GM12878 (cell line): ENCODE measurements at regions not wholly inside any gene's neighbourhood (a gene's known extent, or its start where the extent isn't known, plus 50 kb on each side); places are given as distances from the start of the nearest gene placed in this dataset.

Experiments
- EGR1 ChIP-seq, 2 experiments: IDR thresholded peaks; 1 replicate in 1 of 2; 2 replicates in 1 of 2; pipeline ENCODE4 v1.6.1; 2011 to 2012; ENCODE audit warnings: low read depth in 2 of 2, low read length in 2 of 2, borderline replicate concordance in 1 of 2, mild to moderate bottlenecking in 1 of 2, moderate library complexity in 1 of 2
- FOXM1 ChIP-seq: IDR thresholded peaks from 2 replicates; pipeline ENCODE4 v1.6.1; 2012; ENCODE audit warnings: low read depth, mild to moderate bottlenecking, inconsistent platforms, low read length, moderate library complexity
- GABPA ChIP-seq: IDR thresholded peaks from 2 replicates; pipeline ENCODE4 v1.6.1; 2014; ENCODE audit warnings: antibody characterized with exemption, low read depth, mild to moderate bottlenecking, inconsistent platforms
- HDAC2 ChIP-seq: fragments of 200-600 bp; sonication (generic); IDR thresholded peaks from 2 replicates; pipeline ENCODE4 v1.6.1; 2017
- HDAC6 ChIP-seq: fragments of 200-600 bp; sonication (generic); IDR thresholded peaks from one replicate; pipeline ENCODE4 v1.8.0; 2017; ENCODE audit warnings: antibody characterized with exemption; ENCODE audit not compliant: unreplicated experiment
- HDGF ChIP-seq: fragments of 450-650 bp; IDR thresholded peaks from 2 replicates; pipeline ENCODE4 v1.6.1; 2016; ENCODE audit warnings: antibody characterized with exemption
- IKZF2 ChIP-seq, 2 experiments: fragments of 450-650 bp; IDR thresholded peaks; 2 replicates each; pipeline ENCODE4 v1.6.1; 2017; ENCODE audit warnings: mild to moderate bottlenecking in 2 of 2, moderate library complexity in 2 of 2
- LARP7 ChIP-seq: fragments of 450-650 bp; IDR thresholded peaks from 2 replicates; pipeline ENCODE4 v1.6.1; 2017; ENCODE audit warnings: mild to moderate bottlenecking
- MXI1 ChIP-seq: fragments of 150-350 bp; IDR thresholded peaks from 2 replicates; pipeline ENCODE4 v1.6.1; 2011; ENCODE audit warnings: low read depth, mild to moderate bottlenecking, inconsistent platforms, low read length, improper control_type of control experiment
- POLR2A ChIP-seq: IDR thresholded peaks from 2 replicates; pipeline ENCODE4 v1.6.1; 2011; ENCODE audit warnings: low read depth, mild to moderate bottlenecking, low read length
- SUPT20H ChIP-seq: IDR thresholded peaks from 2 replicates; pipeline ENCODE4 v1.6.1; 2011; ENCODE audit warnings: low read depth, mild to moderate bottlenecking, low read length, moderate library complexity, borderline replicate concordance; ENCODE audit not compliant: control insufficient read depth
- ZNF207 ChIP-seq: fragments of 450-650 bp; IDR thresholded peaks from 2 replicates; pipeline ENCODE4 v1.6.1; 2014; ENCODE audit warnings: antibody characterized with exemption, mild to moderate bottlenecking, borderline replicate concordance
- ZNF217 ChIP-seq: fragments of 450-650 bp; IDR thresholded peaks from 2 replicates; pipeline ENCODE4 v1.6.1; 2017; ENCODE audit warnings: antibody characterized with exemption, mild to moderate bottlenecking
- TF ChIP-seq, protein P1 (sequence below): fragments of 450-650 bp; IDR thresholded peaks from 2 replicates; pipeline ENCODE4 v1.6.1; 2017; ENCODE audit warnings: mild to moderate bottlenecking, moderate library complexity
- TF ChIP-seq, protein P2 (sequence below): fragments of 450-650 bp; formaldehyde crosslinking; IDR thresholded peaks from 2 replicates; pipeline ENCODE4 v1.5.0; 2022; ENCODE audit warnings: mild to moderate bottlenecking, missing genetic modification characterization
- TF ChIP-seq, protein P3 (sequence below): fragments of 450-650 bp; conservative IDR thresholded peaks from 2 replicates; pipeline ENCODE4 v1.6.1; 2017; ENCODE audit warnings: mild to moderate bottlenecking, moderate library complexity
- TF ChIP-seq, protein P4 (sequence below): fragments of 450-650 bp; IDR thresholded peaks from 2 replicates; pipeline ENCODE4 v1.6.1; 2016; ENCODE audit warnings: mild to moderate bottlenecking, moderate library complexity, borderline replicate concordance

DNA sequence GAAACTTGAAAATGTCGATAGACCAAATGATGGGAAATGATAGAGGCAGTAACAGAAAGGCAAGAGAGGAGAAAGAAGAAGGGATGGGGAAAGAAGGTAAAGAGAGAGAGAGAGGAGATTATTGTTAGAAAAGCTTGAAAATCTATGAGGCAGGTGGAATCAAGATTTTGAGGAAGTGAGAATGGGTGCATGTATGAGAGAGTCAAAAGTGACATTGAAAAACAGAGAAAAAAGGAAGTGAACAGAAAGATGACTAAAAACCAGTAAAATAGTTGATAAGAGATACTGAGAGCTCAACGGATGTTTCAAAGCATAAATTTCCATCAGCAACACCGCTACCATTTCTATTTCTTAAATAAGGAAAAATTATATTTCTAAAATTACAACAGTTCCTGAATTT lies 327.4 kb upstream of the CWC22 start (continued):
- TF ChIP-seq, protein P1, sequence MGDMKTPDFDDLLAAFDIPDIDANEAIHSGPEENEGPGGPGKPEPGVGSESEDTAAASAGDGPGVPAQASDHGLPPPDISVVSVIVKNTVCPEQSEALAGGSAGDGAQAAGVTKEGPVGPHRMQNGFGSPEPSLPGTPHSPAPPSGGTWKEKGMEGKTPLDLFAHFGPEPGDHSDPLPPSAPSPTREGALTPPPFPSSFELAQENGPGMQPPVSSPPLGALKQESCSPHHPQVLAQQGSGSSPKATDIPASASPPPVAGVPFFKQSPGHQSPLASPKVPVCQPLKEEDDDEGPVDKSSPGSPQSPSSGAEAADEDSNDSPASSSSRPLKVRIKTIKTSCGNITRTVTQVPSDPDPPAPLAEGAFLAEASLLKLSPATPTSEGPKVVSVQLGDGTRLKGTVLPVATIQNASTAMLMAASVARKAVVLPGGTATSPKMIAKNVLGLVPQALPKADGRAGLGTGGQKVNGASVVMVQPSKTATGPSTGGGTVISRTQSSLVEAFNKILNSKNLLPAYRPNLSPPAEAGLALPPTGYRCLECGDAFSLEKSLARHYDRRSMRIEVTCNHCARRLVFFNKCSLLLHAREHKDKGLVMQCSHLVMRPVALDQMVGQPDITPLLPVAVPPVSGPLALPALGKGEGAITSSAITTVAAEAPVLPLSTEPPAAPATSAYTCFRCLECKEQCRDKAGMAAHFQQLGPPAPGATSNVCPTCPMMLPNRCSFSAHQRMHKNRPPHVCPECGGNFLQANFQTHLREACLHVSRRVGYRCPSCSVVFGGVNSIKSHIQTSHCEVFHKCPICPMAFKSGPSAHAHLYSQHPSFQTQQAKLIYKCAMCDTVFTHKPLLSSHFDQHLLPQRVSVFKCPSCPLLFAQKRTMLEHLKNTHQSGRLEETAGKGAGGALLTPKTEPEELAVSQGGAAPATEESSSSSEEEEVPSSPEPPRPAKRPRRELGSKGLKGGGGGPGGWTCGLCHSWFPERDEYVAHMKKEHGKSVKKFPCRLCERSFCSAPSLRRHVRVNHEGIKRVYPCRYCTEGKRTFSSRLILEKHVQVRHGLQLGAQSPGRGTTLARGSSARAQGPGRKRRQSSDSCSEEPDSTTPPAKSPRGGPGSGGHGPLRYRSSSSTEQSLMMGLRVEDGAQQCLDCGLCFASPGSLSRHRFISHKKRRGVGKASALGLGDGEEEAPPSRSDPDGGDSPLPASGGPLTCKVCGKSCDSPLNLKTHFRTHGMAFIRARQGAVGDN = no peak
- TF ChIP-seq POLR2A (no peak), GABPA (peak; percentile 53; the same call in 1 of the 2 replicates), IKZF2 (IDR thresholded peaks at IDR 0.05) (peak; percentile 91 to 95), FOXM1 (peak; percentile 90), ZNF217 (peak; percentile 98), HDAC2 (no peak), SUPT20H (no peak), ZNF207 (no peak), HDGF (peak; percentile 60; the same call in 1 of the 2 replicates), LARP7 (no peak), MXI1 (no peak), EGR1 (IDR thresholded peaks at IDR 0.05; ENCODE audit: borderline replicate concordance in 1 of 2, low read depth in 2 of 2, low read length in 2 of 2) (no peak), HDAC6 (no peak)
- TF ChIP-seq, protein P2, sequence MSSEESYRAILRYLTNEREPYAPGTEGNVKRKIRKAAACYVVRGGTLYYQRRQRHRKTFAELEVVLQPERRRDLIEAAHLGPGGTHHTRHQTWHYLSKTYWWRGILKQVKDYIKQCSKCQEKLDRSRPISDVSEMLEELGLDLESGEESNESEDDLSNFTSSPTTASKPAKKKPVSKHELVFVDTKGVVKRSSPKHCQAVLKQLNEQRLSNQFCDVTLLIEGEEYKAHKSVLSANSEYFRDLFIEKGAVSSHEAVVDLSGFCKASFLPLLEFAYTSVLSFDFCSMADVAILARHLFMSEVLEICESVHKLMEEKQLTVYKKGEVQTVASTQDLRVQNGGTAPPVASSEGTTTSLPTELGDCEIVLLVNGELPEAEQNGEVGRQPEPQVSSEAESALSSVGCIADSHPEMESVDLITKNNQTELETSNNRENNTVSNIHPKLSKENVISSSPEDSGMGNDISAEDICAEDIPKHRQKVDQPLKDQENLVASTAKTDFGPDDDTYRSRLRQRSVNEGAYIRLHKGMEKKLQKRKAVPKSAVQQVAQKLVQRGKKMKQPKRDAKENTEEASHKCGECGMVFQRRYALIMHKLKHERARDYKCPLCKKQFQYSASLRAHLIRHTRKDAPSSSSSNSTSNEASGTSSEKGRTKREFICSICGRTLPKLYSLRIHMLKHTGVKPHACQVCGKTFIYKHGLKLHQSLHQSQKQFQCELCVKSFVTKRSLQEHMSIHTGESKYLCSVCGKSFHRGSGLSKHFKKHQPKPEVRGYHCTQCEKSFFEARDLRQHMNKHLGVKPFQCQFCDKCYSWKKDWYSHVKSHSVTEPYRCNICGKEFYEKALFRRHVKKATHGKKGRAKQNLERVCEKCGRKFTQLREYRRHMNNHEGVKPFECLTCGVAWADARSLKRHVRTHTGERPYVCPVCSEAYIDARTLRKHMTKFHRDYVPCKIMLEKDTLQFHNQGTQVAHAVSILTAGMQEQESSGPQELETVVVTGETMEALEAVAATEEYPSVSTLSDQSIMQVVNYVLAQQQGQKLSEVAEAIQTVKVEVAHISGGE = no peak
- TF ChIP-seq, protein P3, sequence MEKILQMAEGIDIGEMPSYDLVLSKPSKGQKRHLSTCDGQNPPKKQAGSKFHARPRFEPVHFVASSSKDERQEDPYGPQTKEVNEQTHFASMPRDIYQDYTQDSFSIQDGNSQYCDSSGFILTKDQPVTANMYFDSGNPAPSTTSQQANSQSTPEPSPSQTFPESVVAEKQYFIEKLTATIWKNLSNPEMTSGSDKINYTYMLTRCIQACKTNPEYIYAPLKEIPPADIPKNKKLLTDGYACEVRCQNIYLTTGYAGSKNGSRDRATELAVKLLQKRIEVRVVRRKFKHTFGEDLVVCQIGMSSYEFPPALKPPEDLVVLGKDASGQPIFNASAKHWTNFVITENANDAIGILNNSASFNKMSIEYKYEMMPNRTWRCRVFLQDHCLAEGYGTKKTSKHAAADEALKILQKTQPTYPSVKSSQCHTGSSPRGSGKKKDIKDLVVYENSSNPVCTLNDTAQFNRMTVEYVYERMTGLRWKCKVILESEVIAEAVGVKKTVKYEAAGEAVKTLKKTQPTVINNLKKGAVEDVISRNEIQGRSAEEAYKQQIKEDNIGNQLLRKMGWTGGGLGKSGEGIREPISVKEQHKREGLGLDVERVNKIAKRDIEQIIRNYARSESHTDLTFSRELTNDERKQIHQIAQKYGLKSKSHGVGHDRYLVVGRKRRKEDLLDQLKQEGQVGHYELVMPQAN = no peak; the same call in 1 of the 2 replicates
- TF ChIP-seq, protein P4, sequence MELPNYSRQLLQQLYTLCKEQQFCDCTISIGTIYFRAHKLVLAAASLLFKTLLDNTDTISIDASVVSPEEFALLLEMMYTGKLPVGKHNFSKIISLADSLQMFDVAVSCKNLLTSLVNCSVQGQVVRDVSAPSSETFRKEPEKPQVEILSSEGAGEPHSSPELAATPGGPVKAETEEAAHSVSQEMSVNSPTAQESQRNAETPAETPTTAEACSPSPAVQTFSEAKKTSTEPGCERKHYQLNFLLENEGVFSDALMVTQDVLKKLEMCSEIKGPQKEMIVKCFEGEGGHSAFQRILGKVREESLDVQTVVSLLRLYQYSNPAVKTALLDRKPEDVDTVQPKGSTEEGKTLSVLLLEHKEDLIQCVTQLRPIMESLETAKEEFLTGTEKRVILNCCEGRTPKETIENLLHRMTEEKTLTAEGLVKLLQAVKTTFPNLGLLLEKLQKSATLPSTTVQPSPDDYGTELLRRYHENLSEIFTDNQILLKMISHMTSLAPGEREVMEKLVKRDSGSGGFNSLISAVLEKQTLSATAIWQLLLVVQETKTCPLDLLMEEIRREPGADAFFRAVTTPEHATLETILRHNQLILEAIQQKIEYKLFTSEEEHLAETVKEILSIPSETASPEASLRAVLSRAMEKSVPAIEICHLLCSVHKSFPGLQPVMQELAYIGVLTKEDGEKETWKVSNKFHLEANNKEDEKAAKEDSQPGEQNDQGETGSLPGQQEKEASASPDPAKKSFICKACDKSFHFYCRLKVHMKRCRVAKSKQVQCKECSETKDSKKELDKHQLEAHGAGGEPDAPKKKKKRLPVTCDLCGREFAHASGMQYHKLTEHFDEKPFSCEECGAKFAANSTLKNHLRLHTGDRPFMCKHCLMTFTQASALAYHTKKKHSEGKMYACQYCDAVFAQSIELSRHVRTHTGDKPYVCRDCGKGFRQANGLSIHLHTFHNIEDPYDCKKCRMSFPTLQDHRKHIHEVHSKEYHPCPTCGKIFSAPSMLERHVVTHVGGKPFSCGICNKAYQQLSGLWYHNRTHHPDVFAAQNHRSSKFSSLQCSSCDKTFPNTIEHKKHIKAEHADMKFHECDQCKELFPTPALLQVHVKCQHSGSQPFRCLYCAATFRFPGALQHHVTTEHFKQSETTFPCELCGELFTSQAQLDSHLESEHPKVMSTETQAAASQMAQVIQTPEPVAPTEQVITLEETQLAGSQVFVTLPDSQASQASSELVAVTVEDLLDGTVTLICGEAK = no peak; the same call in 1 of the 2 replicates
